ENCODE measurements at regions not wholly inside any gene's neighbourhood (a gene's known extent, or its start where the extent isn't known, plus 50 kb on each side); places are given as distances from the start of the nearest gene placed in this dataset.

DNA sequence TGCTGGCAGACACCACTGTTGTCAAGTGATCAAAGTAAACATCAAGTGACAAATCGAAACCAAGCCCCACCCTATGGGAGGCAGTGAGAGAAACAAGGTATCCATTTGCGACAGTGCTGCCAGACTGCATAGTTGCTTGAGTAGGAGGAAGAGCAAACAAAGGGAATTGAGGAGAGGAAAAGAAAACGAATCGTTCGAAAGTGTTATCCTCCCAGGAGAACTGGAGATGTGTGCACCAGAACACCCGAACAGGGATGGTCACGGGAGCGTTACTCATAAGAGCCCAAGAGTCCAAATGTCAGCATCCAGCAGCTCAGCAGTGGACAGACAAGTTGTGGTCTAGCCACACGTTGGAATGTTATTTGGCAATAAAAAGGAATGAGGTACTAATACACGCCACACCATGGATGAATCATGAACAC, 58.4 kb upstream of the NUP50 start:
- no peaks in the 10 kb centered on the region for H3K79me2 ChIP-seq (ENCODE audit: insufficient read depth, low read length)
- peaks cover 40% of the 10 kb centered on the region for H3K27me3 Mint-ChIP-seq (ENCODE audit: low read depth, unreplicated experiment)
- peaks cover 2% of the 10 kb centered on the region for H3K9me3 Mint-ChIP-seq (ENCODE audit: unreplicated experiment)
- no peaks in the 10 kb centered on the region for H3K27me3 ChIP-seq (ENCODE audit: insufficient read depth, low read length)
- no peaks in the 10 kb centered on the region for H3K36me3 Mint-ChIP-seq (ENCODE audit: low read depth, unreplicated experiment)
- peak overlapping the region; percentile 69 for H3K9ac ChIP-seq (ENCODE audit: low read length)
- no peak overlapping the region for H3K4me3 Mint-ChIP-seq (ENCODE audit: unreplicated experiment)
- H3K27ac Mint-ChIP-seq (ENCODE audit: unreplicated experiment) = no peak overlapping the region
- FAIRE-seq (peak; percentile 23), DNase-seq (ENCODE audit: low read depth) (peak; percentile 50)
- peak overlapping the region; percentile 79 for H3K27ac ChIP-seq (ENCODE audit: low read depth, low read length)
- H3K36me3 ChIP-seq (ENCODE audit: insufficient read depth, low read length) = no peaks in the 10 kb centered on the region
- peak overlapping the region; percentile 80 for H3K4me2 ChIP-seq (ENCODE audit: low read length)
- no peaks in the 10 kb centered on the region for H4K20me1 ChIP-seq (ENCODE audit: insufficient read depth, low read length)
- peak overlapping the region; percentile 19 for H2AFZ ChIP-seq (ENCODE audit: low read depth, low read length)
- H3K4me3 ChIP-seq (ENCODE audit: insufficient read depth, low read depth, low read length) = peak overlapping the region; percentile 48
- no peaks in the 10 kb centered on the region for H3K9me3 ChIP-seq (ENCODE audit: insufficient read depth, low read depth, low read length)
- no peaks in the 10 kb centered on the region for H3K4me1 Mint-ChIP-seq (ENCODE audit: low read depth, unreplicated experiment)
- no peak for TF ChIP-seq EZH2 (IDR thresholded peaks at IDR 0.05; ENCODE audit: insufficient read depth, low read length)
- TF ChIP-seq, protein P1, sequence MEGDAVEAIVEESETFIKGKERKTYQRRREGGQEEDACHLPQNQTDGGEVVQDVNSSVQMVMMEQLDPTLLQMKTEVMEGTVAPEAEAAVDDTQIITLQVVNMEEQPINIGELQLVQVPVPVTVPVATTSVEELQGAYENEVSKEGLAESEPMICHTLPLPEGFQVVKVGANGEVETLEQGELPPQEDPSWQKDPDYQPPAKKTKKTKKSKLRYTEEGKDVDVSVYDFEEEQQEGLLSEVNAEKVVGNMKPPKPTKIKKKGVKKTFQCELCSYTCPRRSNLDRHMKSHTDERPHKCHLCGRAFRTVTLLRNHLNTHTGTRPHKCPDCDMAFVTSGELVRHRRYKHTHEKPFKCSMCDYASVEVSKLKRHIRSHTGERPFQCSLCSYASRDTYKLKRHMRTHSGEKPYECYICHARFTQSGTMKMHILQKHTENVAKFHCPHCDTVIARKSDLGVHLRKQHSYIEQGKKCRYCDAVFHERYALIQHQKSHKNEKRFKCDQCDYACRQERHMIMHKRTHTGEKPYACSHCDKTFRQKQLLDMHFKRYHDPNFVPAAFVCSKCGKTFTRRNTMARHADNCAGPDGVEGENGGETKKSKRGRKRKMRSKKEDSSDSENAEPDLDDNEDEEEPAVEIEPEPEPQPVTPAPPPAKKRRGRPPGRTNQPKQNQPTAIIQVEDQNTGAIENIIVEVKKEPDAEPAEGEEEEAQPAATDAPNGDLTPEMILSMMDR (IDR thresholded peaks at IDR 0.05; ENCODE audit: insufficient read depth, low read depth, low read length) = no peak
- peaks cover 7% of the 10 kb centered on the region for H3K4me1 ChIP-seq (ENCODE audit: insufficient read depth, low read length)

DNA sequence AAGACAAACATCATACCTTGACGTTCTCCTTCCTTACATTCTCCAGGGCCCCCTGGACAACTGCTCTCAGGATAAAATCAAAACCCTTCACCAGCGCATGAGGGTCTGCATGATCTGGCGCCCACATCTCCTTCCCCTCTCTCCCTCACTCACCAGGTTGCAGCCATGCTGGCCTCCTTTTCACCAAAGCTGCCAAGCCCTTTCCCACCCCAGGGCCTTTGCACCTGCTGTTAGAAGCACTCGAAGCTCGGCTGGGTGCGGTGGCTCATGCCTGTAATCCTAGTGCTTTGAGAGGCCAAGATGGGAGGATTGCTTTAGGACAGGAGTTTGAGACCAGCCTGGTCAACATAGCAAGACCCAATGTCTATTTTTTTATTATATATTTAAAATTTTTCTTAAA, 56.1 kb upstream of the NUP50 start:
- Histone ChIP-seq H3K27ac (ENCODE audit: low read depth, low read length) (no peak overlapping the region), H3K79me2 (ENCODE audit: insufficient read depth, low read length) (no peaks in the 10 kb centered on the region), H3K27me3 (ENCODE audit: insufficient read depth, low read length) (no peaks in the 10 kb centered on the region), H3K4me2 (ENCODE audit: low read length) (no peak overlapping the region), H3K4me3 (ENCODE audit: insufficient read depth, low read depth, low read length) (no peak overlapping the region), H2AFZ (ENCODE audit: low read depth, low read length) (no peak overlapping the region), H3K36me3 (ENCODE audit: insufficient read depth, low read length) (no peaks in the 10 kb centered on the region), H3K9ac (ENCODE audit: low read length) (no peak overlapping the region), H3K9me3 (ENCODE audit: insufficient read depth, low read depth, low read length) (no peaks in the 10 kb centered on the region), H3K4me1 (ENCODE audit: insufficient read depth, low read length) (peaks cover 7% of the 10 kb centered on the region), H4K20me1 (ENCODE audit: insufficient read depth, low read length) (no peaks in the 10 kb centered on the region)
- Mint-ChIP-seq H3K27me3 (ENCODE audit: low read depth, unreplicated experiment) (peaks cover 32% of the 10 kb centered on the region), H3K4me1 (ENCODE audit: low read depth, unreplicated experiment) (no peaks in the 10 kb centered on the region), H3K27ac (ENCODE audit: unreplicated experiment) (no peak overlapping the region), H3K4me3 (ENCODE audit: unreplicated experiment) (no peak overlapping the region), H3K9me3 (ENCODE audit: unreplicated experiment) (peaks cover 5% of the 10 kb centered on the region), H3K36me3 (ENCODE audit: low read depth, unreplicated experiment) (no peaks in the 10 kb centered on the region)
- DNase-seq (ENCODE audit: low read depth) (no peak), FAIRE-seq (no peak)
- no peak for TF ChIP-seq EZH2 (IDR thresholded peaks at IDR 0.05; ENCODE audit: insufficient read depth, low read length)
- TF ChIP-seq, protein P1 (IDR thresholded peaks at IDR 0.05; ENCODE audit: insufficient read depth, low read depth, low read length) = no peak

DNA sequence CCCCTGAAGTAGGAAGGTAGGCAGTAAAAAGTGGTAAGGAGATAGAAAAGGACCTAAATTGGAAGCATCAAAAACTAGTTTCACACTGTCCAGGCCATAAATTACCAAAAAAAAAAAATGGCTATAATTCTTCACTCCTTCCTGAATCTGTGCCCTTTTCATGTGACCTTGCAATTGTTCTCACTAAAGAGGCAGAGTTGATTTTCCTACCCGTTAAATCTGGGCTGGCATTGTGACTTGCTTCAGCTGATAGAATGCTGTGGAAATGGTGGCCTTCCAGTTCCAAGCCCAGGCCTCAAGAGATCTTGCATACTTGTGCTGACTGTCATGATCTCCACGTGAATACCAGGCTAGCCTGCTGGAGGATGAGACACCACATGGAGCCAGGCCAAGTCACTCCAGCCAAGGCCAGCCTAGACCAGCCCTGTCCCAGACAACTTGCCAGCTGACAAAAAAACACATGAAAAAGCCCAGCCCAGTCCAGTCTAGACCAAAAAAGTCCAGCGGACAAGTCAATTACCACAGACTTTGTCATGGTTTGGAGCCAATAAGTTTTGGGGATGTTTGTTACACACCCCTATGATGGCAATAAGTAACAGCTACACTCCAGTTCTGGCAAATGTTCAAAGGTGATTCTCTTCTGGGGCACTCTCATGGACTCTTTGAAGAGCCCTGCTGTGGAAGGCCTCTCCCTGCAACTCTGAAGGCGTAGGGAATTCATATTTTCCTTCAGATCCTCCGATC, 51.4 kb upstream of the NUP50 start:
- Histone ChIP-seq H3K79me2 (ENCODE audit: insufficient read depth, low read length) (no peaks in the 10 kb centered on the region), H3K4me2 (ENCODE audit: low read length) (no peak overlapping the region), H3K4me3 (ENCODE audit: insufficient read depth, low read depth, low read length) (no peak overlapping the region), H3K9me3 (ENCODE audit: insufficient read depth, low read depth, low read length) (no peaks in the 10 kb centered on the region), H4K20me1 (ENCODE audit: insufficient read depth, low read length) (no peaks in the 10 kb centered on the region), H3K36me3 (ENCODE audit: insufficient read depth, low read length) (no peaks in the 10 kb centered on the region), H2AFZ (ENCODE audit: low read depth, low read length) (no peak overlapping the region), H3K27ac (ENCODE audit: low read depth, low read length) (no peak overlapping the region), H3K4me1 (ENCODE audit: insufficient read depth, low read length) (no peaks in the 10 kb centered on the region), H3K9ac (ENCODE audit: low read length) (no peak overlapping the region), H3K27me3 (ENCODE audit: insufficient read depth, low read length) (no peaks in the 10 kb centered on the region)
- TF ChIP-seq, protein P1 (IDR thresholded peaks at IDR 0.05; ENCODE audit: insufficient read depth, low read depth, low read length) = no peak
- no peak for TF ChIP-seq EZH2 (IDR thresholded peaks at IDR 0.05; ENCODE audit: insufficient read depth, low read length)
- H3K4me3 Mint-ChIP-seq (ENCODE audit: unreplicated experiment) = no peak overlapping the region
- H3K27me3 Mint-ChIP-seq (ENCODE audit: low read depth, unreplicated experiment) = peaks cover 19% of the 10 kb centered on the region
- no peaks in the 10 kb centered on the region for H3K36me3 Mint-ChIP-seq (ENCODE audit: low read depth, unreplicated experiment)
- H3K27ac Mint-ChIP-seq (ENCODE audit: unreplicated experiment) = no peak overlapping the region
- DNase-seq (ENCODE audit: low read depth) = no peak
- no peaks in the 10 kb centered on the region for H3K4me1 Mint-ChIP-seq (ENCODE audit: low read depth, unreplicated experiment)
- H3K9me3 Mint-ChIP-seq (ENCODE audit: unreplicated experiment) = peaks cover 11% of the 10 kb centered on the region
- no peak for FAIRE-seq
